MCF 10A (cell line): ENCODE measurements at regions not wholly inside any gene's neighbourhood (a gene's known extent, or its start where the extent isn't known, plus 50 kb on each side); places are given as distances from the start of the nearest gene placed in this dataset.
"Not testable (repeated sequence)": the region's sequence is repeated elsewhere in the genome, so short reads cannot be mapped to it uniquely, and the experiment has no call there.

Experiments
- BruUV-seq: library from RNA; stranded (reverse); fragments of 400-500 nt; replicated peaks from 2 replicates; lab custom pipeline; 2021; lab: Mats Ljungman, UMichigan
- CTCF ChIA-PET: fragments of 300-600 bp; sonication (Branson Sonifier 250); formaldehyde crosslinking; extraction: SDS; loops from one replicate; lab custom pipeline; 2021; ENCODE audit warnings: antibody characterized with exemption, inconsistent platforms; lab: Yijun Ruan, JAX
- POLR2A ChIA-PET: fragments of 300-600, 350-650 bp; sonication (Branson Sonifier 250); formaldehyde crosslinking; extraction: SDS; loops from one replicate; lab custom pipeline; 2020; ENCODE audit warnings: antibody characterized with exemption, inconsistent platforms; lab: Yijun Ruan, JAX
- DNase-seq: peaks from one replicate; pipeline ENCODE4 v3.0.0-alpha.2; 2018; ENCODE audit not compliant: unreplicated experiment
- H3K27ac Mint-ChIP-seq: one replicate; pipeline ENCODE4 v1.8.0; 2022; ENCODE audit warnings: mild to moderate bottlenecking, low read depth, mixed read lengths; ENCODE audit not compliant: unreplicated experiment
- H3K27me3 Mint-ChIP-seq: one replicate; pipeline ENCODE4 v1.8.0; 2022; ENCODE audit warnings: mixed read lengths; ENCODE audit not compliant: insufficient read depth, unreplicated experiment
- H3K36me3 Mint-ChIP-seq: one replicate; pipeline ENCODE4 v1.8.0; 2022; ENCODE audit warnings: mild to moderate bottlenecking, moderate library complexity, mixed read lengths; ENCODE audit not compliant: insufficient read depth, unreplicated experiment
- H3K4me1 Mint-ChIP-seq: one replicate; pipeline ENCODE4 v1.8.0; 2022; ENCODE audit warnings: mixed read lengths; ENCODE audit not compliant: insufficient read depth, unreplicated experiment
- H3K4me3 Mint-ChIP-seq: one replicate; pipeline ENCODE4 v1.8.0; 2022; ENCODE audit warnings: mild to moderate bottlenecking, moderate library complexity, mixed read lengths; ENCODE audit not compliant: unreplicated experiment
- H3K9me3 Mint-ChIP-seq: one replicate; pipeline ENCODE4 v1.8.0; 2022; ENCODE audit warnings: mixed read lengths; ENCODE audit not compliant: unreplicated experiment
- CTCF ChIP-seq: fragments of 200-600 bp; IDR thresholded peaks from one replicate; pipeline ENCODE4 v1.8.0; 2022; ENCODE audit warnings: antibody characterized with exemption, mild to moderate bottlenecking; ENCODE audit not compliant: unreplicated experiment
- intact Hi-C: fragments of 100-400 bp; cut with micrococcal nuclease; formaldehyde crosslinking; loops from 2 replicates; pipeline ENCODE4 v1.14.1; 2022

GRCh38 chr1:90864681-90865080 lies 147.6 kb upstream of the BARHL2 start:
- Mint-ChIP-seq H3K4me3 (no peak overlapping the region), H3K4me1 (no peaks in the 10 kb centered on the region), H3K27ac (no peak overlapping the region), H3K36me3 (no peaks in the 10 kb centered on the region), H3K9me3 (no peaks in the 10 kb centered on the region), H3K27me3 (no peaks in the 10 kb centered on the region)
- DNase-seq = no peak
- ChIA-PET POLR2A (no interaction called here), CTCF (interaction anchor here (1.5 kb wide), 1 partner anchor 13 kb away, joined by 3 read pairs; no protein-coding TSS in a partner anchor)
- intact Hi-C loops = no loop called here
- no TSS peak for BruUV-seq
- no peak for TF ChIP-seq CTCF

GRCh38 chr1:90862782-90863181 lies 145.7 kb upstream of the BARHL2 start:
- Mint-ChIP-seq H3K4me1 (no peaks in the 10 kb centered on the region), H3K4me3 (no peak overlapping the region), H3K9me3 (no peaks in the 10 kb centered on the region), H3K27ac (no peak overlapping the region), H3K36me3 (no peaks in the 10 kb centered on the region), H3K27me3 (no peaks in the 10 kb centered on the region)
- no TSS peak for BruUV-seq
- intact Hi-C loops = no loop called here
- ChIA-PET CTCF (no interaction called here), POLR2A (no interaction called here)
- no peak for DNase-seq
- no peak for TF ChIP-seq CTCF

- H3K27me3 Mint-ChIP-seq, DNase-seq, CTCF ChIA-PET, POLR2A ChIA-PET, H3K9me3 Mint-ChIP-seq, H3K27ac Mint-ChIP-seq, intact Hi-C loops, BruUV-seq, H3K4me3 Mint-ChIP-seq, H3K4me1 Mint-ChIP-seq, H3K36me3 Mint-ChIP-seq: not testable (repeated sequence)
Measured at GRCh38 chr1:90861421-90861820, 144.3 kb upstream of the BARHL2 start.

GRCh38 chr1:90856463-90857007 lies 139.4 kb upstream of the BARHL2 start:
- BruUV-seq = no TSS peak
- Mint-ChIP-seq H3K4me3 (no peak overlapping the region), H3K27me3 (no peaks in the 10 kb centered on the region), H3K4me1 (no peaks in the 10 kb centered on the region), H3K9me3 (no peaks in the 10 kb centered on the region), H3K36me3 (no peaks in the 10 kb centered on the region), H3K27ac (no peak overlapping the region)
- no peak for TF ChIP-seq CTCF
- intact Hi-C loops = no loop called here
- ChIA-PET POLR2A (no interaction called here), CTCF (interaction anchor here (0.5 to 1.3 kb wide), 3 partner anchors 66 to 724 kb away, joined by 3 to 10 read pairs (median 3); no protein-coding TSS in a partner anchor)
- no peak for DNase-seq
